ENCODE measurements at regions not wholly inside any gene's neighbourhood (a gene's known extent, or its start where the extent isn't known, plus 50 kb on each side); places are given as distances from the start of the nearest gene placed in this dataset.

GRCh38 chr18:1294229-1294628 lies 389.6 kb downstream of the ADCYAP1 start:
- Mint-ChIP-seq H3K27me3 (ENCODE audit: low read depth) (peaks cover 17% of the 10 kb centered on the region), H3K9me3 (peaks cover 22% of the 10 kb centered on the region), H3K4me3 (no peak overlapping the region), H3K4me1 (peaks cover 6% of the 10 kb centered on the region; the same call in 1 of the 2 replicates), H3K36me3 (peaks cover 4% of the 10 kb centered on the region), H3K27ac (no peak overlapping the region)
- ChIA-PET POLR2A (interaction anchor here (0.7 kb wide), 1 partner anchor 196 kb away, joined by 6 read pairs; no protein-coding TSS in a partner anchor), CTCF (no interaction called here)
- TF ChIP-seq NFYB (CRISPR knock-in tag; conservative IDR thresholded peaks at IDR 0.05; ENCODE audit: low read depth) (no peak), NR2C2 (CRISPR knock-in tag; IDR thresholded peaks at IDR 0.05) (no peak), FOXP4 (CRISPR knock-in tag; IDR thresholded peaks at IDR 0.05) (no peak), USF1 (CRISPR knock-in tag; IDR thresholded peaks at IDR 0.05) (no peak), ELF4 (CRISPR knock-in tag; IDR thresholded peaks at IDR 0.05; ENCODE audit: low read depth) (no peak), E2F4 (CRISPR knock-in tag; IDR thresholded peaks at IDR 0.05; ENCODE audit: borderline replicate concordance, low read depth) (no peak), EMX1 (CRISPR knock-in tag; IDR thresholded peaks at IDR 0.05) (no peak), ZNF396 (CRISPR knock-in tag; IDR thresholded peaks at IDR 0.05; ENCODE audit: borderline replicate concordance) (no peak)
- DNase-seq (ENCODE audit: low spot score) = no peak
- ATAC-seq = no peak

- POLR2A ChIA-PET = no interaction called here
- Mint-ChIP-seq H3K4me3 (no peak overlapping the region), H3K36me3 (peaks cover 4% of the 10 kb centered on the region), H3K9me3 (peaks cover 40% of the 10 kb centered on the region), H3K4me1 (peaks cover 6% of the 10 kb centered on the region; the same call in 1 of the 2 replicates), H3K27me3 (ENCODE audit: low read depth) (peaks cover 17% of the 10 kb centered on the region), H3K27ac (no peak overlapping the region)
- CTCF ChIA-PET = interaction anchor here (1.1 kb wide), 1 partner anchor 234 kb away, joined by 3 read pairs; no protein-coding TSS in a partner anchor
- ATAC-seq (peak; percentile 58), DNase-seq (ENCODE audit: low spot score) (no peak)
- no peak for TF ChIP-seq OVOL2 (CRISPR knock-in tag; IDR thresholded peaks at IDR 0.05; ENCODE audit: borderline replicate concordance)
- no peak for TF ChIP-seq ZNF219 (CRISPR knock-in tag; IDR thresholded peaks at IDR 0.05; ENCODE audit: borderline replicate concordance)
- no peak for TF ChIP-seq USF2 (CRISPR knock-in tag; IDR thresholded peaks at IDR 0.05)
- no peak for TF ChIP-seq STAT6 (CRISPR knock-in tag; conservative IDR thresholded peaks at IDR 0.05; ENCODE audit: low read depth)
- TF ChIP-seq ZNF121 (CRISPR knock-in tag; IDR thresholded peaks at IDR 0.05) = no peak
- TF ChIP-seq TP53 (CRISPR knock-in tag; IDR thresholded peaks at IDR 0.05) = no peak
- TF ChIP-seq SP1 (CRISPR knock-in tag; conservative IDR thresholded peaks at IDR 0.05) = no peak
- TF ChIP-seq FOXK1 (CRISPR knock-in tag; IDR thresholded peaks at IDR 0.05) = no peak
- no peak for TF ChIP-seq ESRRA (CRISPR knock-in tag; IDR thresholded peaks at IDR 0.05; ENCODE audit: borderline replicate concordance)
- no peak for TF ChIP-seq ZNF425 (CRISPR knock-in tag; conservative IDR thresholded peaks at IDR 0.05)
- TF ChIP-seq ETV6 (CRISPR knock-in tag; IDR thresholded peaks at IDR 0.05) = no peak
Measured at GRCh38 chr18:1296237-1296636, 391.6 kb downstream of the ADCYAP1 start.

All from WTC11 (cell line).